ENCODE measurements at regions not wholly inside any gene's neighbourhood (a gene's known extent, or its start where the extent isn't known, plus 50 kb on each side); places are given as distances from the start of the nearest gene placed in this dataset.

GRCh38 chr4:175431694-175432093 lies 380.4 kb downstream of the GPM6A start:
- no peaks in the 10 kb centered on the region for H4K20me1 ChIP-seq (ENCODE audit: insufficient read depth)
- intact Hi-C loops (cut with micrococcal nuclease): no loop called here
- ChIA-PET CTCF (no interaction called here), POLR2A (no interaction called here), RAD21 (ENCODE audit: low non-redundant PET in 1 of 2, low total read pairs in 2 of 2, uncharacterized antibody in 2 of 2, unreplicated experiment in 2 of 2) (no interaction called here)
- no peak overlapping the region for H2AFZ ChIP-seq (ENCODE audit: low read depth, low read length, poor library complexity, severe bottlenecking)
- no peaks in the 10 kb centered on the region for H3K79me2 ChIP-seq (ENCODE audit: insufficient read depth, low read length)
- no peak overlapping the region for H3K9ac ChIP-seq (ENCODE audit: low read length)
- H3K4me1 ChIP-seq (ENCODE audit: control insufficient read depth in 1 of 2, insufficient read depth in 2 of 2, low read length in 2 of 2): no peaks in the 10 kb centered on the region
- ATAC-seq (no peak), DNase-seq (ENCODE audit: low read depth, low spot score) (no peak)
- H3K9me2 ChIP-seq (ENCODE audit: insufficient read depth): no peaks in the 10 kb centered on the region
- no TSS peak for BruUV-seq (replicated peaks)
- H3K9me3 ChIP-seq (ENCODE audit: control insufficient read depth in 1 of 2, insufficient read depth in 1 of 2, low read depth in 1 of 2, low read length in 2 of 2): no peaks in the 10 kb centered on the region
- TF ChIP-seq ZFX (IDR thresholded peaks at IDR 0.05): no peak
- TF ChIP-seq, protein P1, sequence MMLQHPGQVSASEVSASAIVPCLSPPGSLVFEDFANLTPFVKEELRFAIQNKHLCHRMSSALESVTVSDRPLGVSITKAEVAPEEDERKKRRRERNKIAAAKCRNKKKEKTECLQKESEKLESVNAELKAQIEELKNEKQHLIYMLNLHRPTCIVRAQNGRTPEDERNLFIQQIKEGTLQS (IDR thresholded peaks at IDR 0.05): no peak
- H3K4me3 ChIP-seq (replicated peaks in 1 of 2; ENCODE audit: low read depth in 1 of 2, low read length in 2 of 2): no peak overlapping the region
- no peaks in the 10 kb centered on the region for H3K27me3 ChIP-seq (ENCODE audit: insufficient read depth, low read length)
- H3K4me2 ChIP-seq (ENCODE audit: low read length): no peak overlapping the region
- no peak overlapping the region for H3K27ac ChIP-seq (ENCODE audit: low read depth, low read length)
- H3K36me3 ChIP-seq (ENCODE audit: control insufficient read depth in 1 of 2, insufficient read depth in 2 of 2, low read length in 2 of 2): no peaks in the 10 kb centered on the region

- no peak for ATAC-seq
- TF ChIP-seq POLR2AphosphoS5 (IDR thresholded peaks at IDR 0.05; ENCODE audit: low read depth, low read length) (no peak), YY1 (IDR thresholded peaks at IDR 0.05; ENCODE audit: extremely low read depth, insufficient replicate concordance, low read depth, low read length) (no peak), SP1 (IDR thresholded peaks at IDR 0.05; ENCODE audit: low read depth) (no peak), JUND (IDR thresholded peaks at IDR 0.05) (no peak), RAD21 (IDR thresholded peaks at IDR 0.05; ENCODE audit: low read depth) (no peak), ELF1 (IDR thresholded peaks at IDR 0.05; ENCODE audit: borderline replicate concordance, low read depth) (no peak), EZH2phosphoT487 (IDR thresholded peaks at IDR 0.05; ENCODE audit: borderline replicate concordance) (no peak), FOSL1 (IDR thresholded peaks at IDR 0.05; ENCODE audit: low read depth) (no peak), ZFX (IDR thresholded peaks at IDR 0.05) (no peak), SRF (IDR thresholded peaks at IDR 0.05; ENCODE audit: low read depth) (no peak), CBX3 (IDR thresholded peaks at IDR 0.05; ENCODE audit: low read depth) (no peak), EGR1 (IDR thresholded peaks at IDR 0.05; ENCODE audit: low read depth) (no peak)
- TF ChIP-seq, protein P2, sequence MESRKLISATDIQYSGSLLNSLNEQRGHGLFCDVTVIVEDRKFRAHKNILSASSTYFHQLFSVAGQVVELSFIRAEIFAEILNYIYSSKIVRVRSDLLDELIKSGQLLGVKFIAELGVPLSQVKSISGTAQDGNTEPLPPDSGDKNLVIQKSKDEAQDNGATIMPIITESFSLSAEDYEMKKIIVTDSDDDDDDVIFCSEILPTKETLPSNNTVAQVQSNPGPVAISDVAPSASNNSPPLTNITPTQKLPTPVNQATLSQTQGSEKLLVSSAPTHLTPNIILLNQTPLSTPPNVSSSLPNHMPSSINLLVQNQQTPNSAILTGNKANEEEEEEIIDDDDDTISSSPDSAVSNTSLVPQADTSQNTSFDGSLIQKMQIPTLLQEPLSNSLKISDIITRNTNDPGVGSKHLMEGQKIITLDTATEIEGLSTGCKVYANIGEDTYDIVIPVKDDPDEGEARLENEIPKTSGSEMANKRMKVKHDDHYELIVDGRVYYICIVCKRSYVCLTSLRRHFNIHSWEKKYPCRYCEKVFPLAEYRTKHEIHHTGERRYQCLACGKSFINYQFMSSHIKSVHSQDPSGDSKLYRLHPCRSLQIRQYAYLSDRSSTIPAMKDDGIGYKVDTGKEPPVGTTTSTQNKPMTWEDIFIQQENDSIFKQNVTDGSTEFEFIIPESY (IDR thresholded peaks at IDR 0.05; ENCODE audit: extremely low read depth, insufficient replicate concordance, low read length): no peak
- TF ChIP-seq, protein P1 (IDR thresholded peaks at IDR 0.05): no peak
- TF ChIP-seq, protein P3, sequence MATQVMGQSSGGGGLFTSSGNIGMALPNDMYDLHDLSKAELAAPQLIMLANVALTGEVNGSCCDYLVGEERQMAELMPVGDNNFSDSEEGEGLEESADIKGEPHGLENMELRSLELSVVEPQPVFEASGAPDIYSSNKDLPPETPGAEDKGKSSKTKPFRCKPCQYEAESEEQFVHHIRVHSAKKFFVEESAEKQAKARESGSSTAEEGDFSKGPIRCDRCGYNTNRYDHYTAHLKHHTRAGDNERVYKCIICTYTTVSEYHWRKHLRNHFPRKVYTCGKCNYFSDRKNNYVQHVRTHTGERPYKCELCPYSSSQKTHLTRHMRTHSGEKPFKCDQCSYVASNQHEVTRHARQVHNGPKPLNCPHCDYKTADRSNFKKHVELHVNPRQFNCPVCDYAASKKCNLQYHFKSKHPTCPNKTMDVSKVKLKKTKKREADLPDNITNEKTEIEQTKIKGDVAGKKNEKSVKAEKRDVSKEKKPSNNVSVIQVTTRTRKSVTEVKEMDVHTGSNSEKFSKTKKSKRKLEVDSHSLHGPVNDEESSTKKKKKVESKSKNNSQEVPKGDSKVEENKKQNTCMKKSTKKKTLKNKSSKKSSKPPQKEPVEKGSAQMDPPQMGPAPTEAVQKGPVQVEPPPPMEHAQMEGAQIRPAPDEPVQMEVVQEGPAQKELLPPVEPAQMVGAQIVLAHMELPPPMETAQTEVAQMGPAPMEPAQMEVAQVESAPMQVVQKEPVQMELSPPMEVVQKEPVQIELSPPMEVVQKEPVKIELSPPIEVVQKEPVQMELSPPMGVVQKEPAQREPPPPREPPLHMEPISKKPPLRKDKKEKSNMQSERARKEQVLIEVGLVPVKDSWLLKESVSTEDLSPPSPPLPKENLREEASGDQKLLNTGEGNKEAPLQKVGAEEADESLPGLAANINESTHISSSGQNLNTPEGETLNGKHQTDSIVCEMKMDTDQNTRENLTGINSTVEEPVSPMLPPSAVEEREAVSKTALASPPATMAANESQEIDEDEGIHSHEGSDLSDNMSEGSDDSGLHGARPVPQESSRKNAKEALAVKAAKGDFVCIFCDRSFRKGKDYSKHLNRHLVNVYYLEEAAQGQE (IDR thresholded peaks at IDR 0.05; ENCODE audit: low read depth): no peak
Observed at GRCh38 chr4:175435381-175435783, 376.7 kb downstream of the GPM6A start.

More at GRCh38 chr4:175435381-175435783, 376.7 kb downstream of the GPM6A start:
- Histone ChIP-seq H3K27ac (ENCODE audit: low read depth, low read length) (no peak overlapping the region), H3K9ac (ENCODE audit: low read length) (no peak overlapping the region), H3K9me2 (ENCODE audit: insufficient read depth) (no peaks in the 10 kb centered on the region), H4K20me1 (ENCODE audit: insufficient read depth) (no peaks in the 10 kb centered on the region), H3K4me2 (ENCODE audit: low read length) (no peak overlapping the region), H3K4me3 (replicated peaks in 1 of 2; ENCODE audit: low read depth in 1 of 2, low read length in 2 of 2) (no peak overlapping the region), H3K36me3 (ENCODE audit: control insufficient read depth in 1 of 2, insufficient read depth in 2 of 2, low read length in 2 of 2) (no peaks in the 10 kb centered on the region), H3K9me3 (ENCODE audit: control insufficient read depth in 1 of 2, insufficient read depth in 1 of 2, low read depth in 1 of 2, low read length in 2 of 2) (no peaks in the 10 kb centered on the region), H2AFZ (ENCODE audit: low read depth, low read length, poor library complexity, severe bottlenecking) (no peak overlapping the region), H3K4me1 (ENCODE audit: control insufficient read depth in 1 of 2, insufficient read depth in 2 of 2, low read length in 2 of 2) (no peaks in the 10 kb centered on the region), H3K27me3 (ENCODE audit: insufficient read depth, low read length) (no peaks in the 10 kb centered on the region), H3K79me2 (ENCODE audit: insufficient read depth, low read length) (no peaks in the 10 kb centered on the region)
- ChIA-PET RAD21 (ENCODE audit: low non-redundant PET in 1 of 2, low total read pairs in 2 of 2, uncharacterized antibody in 2 of 2, unreplicated experiment in 2 of 2) (no interaction called here), CTCF (no interaction called here), POLR2A (no interaction called here)
- BruUV-seq (replicated peaks): no TSS peak
- intact Hi-C loops (cut with micrococcal nuclease): no loop called here
- no peak for DNase-seq (ENCODE audit: low read depth, low spot score)
